WTC11 (cell line): ENCODE measurements at regions not wholly inside any gene's neighbourhood (a gene's known extent, or its start where the extent isn't known, plus 50 kb on each side); places are given as distances from the start of the nearest gene placed in this dataset.

Experiments used
- ATAC-seq: fragments of 200-7000 bp; cut with Tn5 transposase; 2 replicates; pipeline ENCODE4 v1.10.0; 2021; ENCODE audit warnings: mild to moderate bottlenecking, moderate library complexity
- CTCF ChIA-PET: fragments of 300-600 bp; sonication (Branson Sonifier 250); formaldehyde crosslinking; loops from one replicate; lab custom pipeline; 2021; ENCODE audit warnings: antibody characterized with exemption; lab: Charles Lee
- POLR2A ChIA-PET: fragments of 350-600 bp; sonication (Branson Sonifier 250); formaldehyde crosslinking; loops from one replicate; lab custom pipeline; 2021; ENCODE audit warnings: antibody characterized with exemption; lab: Charles Lee
- DNase-seq: peaks from one replicate; pipeline ENCODE4 v3.0.0; 2021; ENCODE audit warnings: low spot score
- H3K27ac Mint-ChIP-seq: 2 replicates; pipeline ENCODE4 v1.8.0; 2021; ENCODE audit warnings: mixed read lengths
- H3K27me3 Mint-ChIP-seq: 2 replicates; pipeline ENCODE4 v1.8.0; 2021; ENCODE audit warnings: low read depth, mild to moderate bottlenecking, moderate library complexity, mixed read lengths
- H3K36me3 Mint-ChIP-seq: 2 replicates; pipeline ENCODE4 v1.8.0; 2021; ENCODE audit warnings: mixed read lengths
- H3K4me1 Mint-ChIP-seq: 2 replicates; pipeline ENCODE4 v1.8.0; 2022; ENCODE audit warnings: mixed read lengths
- H3K4me3 Mint-ChIP-seq: 2 replicates; pipeline ENCODE4 v1.8.0; 2021; ENCODE audit warnings: mild to moderate bottlenecking, moderate library complexity, mixed read lengths
- H3K9me3 Mint-ChIP-seq: 2 replicates; pipeline ENCODE4 v1.8.0; 2021; ENCODE audit warnings: mixed read lengths
- ATF2 ChIP-seq: sonication (generic); formaldehyde crosslinking; IDR thresholded peaks from 2 replicates; pipeline ENCODE4 v1.8.1; 2022; ENCODE audit warnings: low read depth, missing genetic modification reagents, borderline replicate concordance
- CBFB ChIP-seq: sonication (generic); formaldehyde crosslinking; IDR thresholded peaks from 2 replicates; pipeline ENCODE4 v1.8.1; 2022; ENCODE audit warnings: mild to moderate bottlenecking, low read depth, missing genetic modification reagents
- EMX1 ChIP-seq: fragments of 250-450 bp; sonication (Bioruptor Pico); IDR thresholded peaks from 2 replicates; pipeline ENCODE4 v1.8.0; 2021; ENCODE audit warnings: mild to moderate bottlenecking
- ESRRA ChIP-seq: sonication (generic); formaldehyde crosslinking; IDR thresholded peaks from 2 replicates; pipeline ENCODE4 v1.8.1; 2022; ENCODE audit warnings: mild to moderate bottlenecking, missing genetic modification reagents, borderline replicate concordance
- GRHL2 ChIP-seq: fragments of 250-450 bp; sonication (Bioruptor Pico); IDR thresholded peaks from 2 replicates; pipeline ENCODE4 v1.8.0; 2022; ENCODE audit warnings: mild to moderate bottlenecking, moderate library complexity; ENCODE audit not compliant: insufficient replicate concordance, severe bottlenecking
- HMGA2 ChIP-seq: fragments of 250-450 bp; sonication (Bioruptor Pico); IDR thresholded peaks from 2 replicates; pipeline ENCODE4 v1.4.0; 2021; ENCODE audit warnings: mild to moderate bottlenecking, moderate library complexity
- MXD4 ChIP-seq: fragments of 250-450 bp; sonication (Bioruptor Pico); IDR thresholded peaks from 2 replicates; pipeline ENCODE4 v1.8.0; 2021; ENCODE audit warnings: mild to moderate bottlenecking, moderate library complexity, borderline replicate concordance
- NFYB ChIP-seq: sonication (generic); formaldehyde crosslinking; conservative IDR thresholded peaks from 2 replicates; pipeline ENCODE4 v1.8.0; 2022; ENCODE audit warnings: low read depth, missing genetic modification reagents
- OVOL2 ChIP-seq: fragments of 250-450 bp; sonication (Bioruptor Pico); IDR thresholded peaks from 2 replicates; pipeline ENCODE4 v1.9.0; 2021; ENCODE audit warnings: mild to moderate bottlenecking, borderline replicate concordance
- PRRX2 ChIP-seq: fragments of 250-450 bp; sonication (Bioruptor Pico); IDR thresholded peaks from 2 replicates; pipeline ENCODE4 v1.8.0; 2021; ENCODE audit warnings: mild to moderate bottlenecking
- RELA ChIP-seq: sonication (generic); formaldehyde crosslinking; IDR thresholded peaks from 2 replicates; pipeline ENCODE4 v1.8.1; 2022; ENCODE audit warnings: missing genetic modification reagents, mild to moderate bottlenecking, borderline replicate concordance
- SP1 ChIP-seq: sonication (generic); formaldehyde crosslinking; conservative IDR thresholded peaks from 2 replicates; pipeline ENCODE4 v1.8.1; 2022; ENCODE audit warnings: missing genetic modification reagents
- TP53 ChIP-seq: sonication (generic); formaldehyde crosslinking; IDR thresholded peaks from 2 replicates; pipeline ENCODE4 v1.8.1; 2023; ENCODE audit warnings: mild to moderate bottlenecking, missing genetic modification reagents
- ZBTB43 ChIP-seq: sonication (generic); formaldehyde crosslinking; IDR thresholded peaks from 2 replicates; pipeline ENCODE4 v1.8.1; 2023; ENCODE audit warnings: mild to moderate bottlenecking, missing genetic modification reagents
- ZMAT4 ChIP-seq: fragments of 250-450 bp; sonication (Bioruptor Pico); IDR thresholded peaks from 2 replicates; pipeline ENCODE4 v1.9.0; 2021; ENCODE audit warnings: mild to moderate bottlenecking
- ZNF232 ChIP-seq: sonication (generic); formaldehyde crosslinking; IDR thresholded peaks from 2 replicates; pipeline ENCODE4 v1.8.0; 2022; ENCODE audit warnings: mild to moderate bottlenecking, missing genetic modification reagents
- ZNF263 ChIP-seq: sonication (generic); formaldehyde crosslinking; IDR thresholded peaks from 2 replicates; pipeline ENCODE4 v1.8.1; 2022; ENCODE audit warnings: low read depth, mild to moderate bottlenecking, moderate library complexity, missing genetic modification reagents
- ZNF281 ChIP-seq: sonication (generic); formaldehyde crosslinking; IDR thresholded peaks from 2 replicates; pipeline ENCODE4 v1.8.0; 2023; ENCODE audit warnings: mild to moderate bottlenecking, missing genetic modification reagents
- TF ChIP-seq, protein P1 (sequence below): sonication (generic); formaldehyde crosslinking; IDR thresholded peaks from 2 replicates; pipeline ENCODE4 v1.8.1; 2023; ENCODE audit warnings: mild to moderate bottlenecking, missing genetic modification reagents, moderate library complexity
- TF ChIP-seq, protein P2 (sequence below): sonication (generic); formaldehyde crosslinking; conservative IDR thresholded peaks from 2 replicates; pipeline ENCODE4 v1.8.1; 2022; ENCODE audit warnings: mild to moderate bottlenecking, missing genetic modification reagents
- TF ChIP-seq, protein P3 (sequence below): fragments of 250-450 bp; sonication (Bioruptor Pico); IDR thresholded peaks from 2 replicates; pipeline ENCODE4 v2.1.2; 2022; ENCODE audit warnings: mild to moderate bottlenecking, moderate library complexity
- TF ChIP-seq, protein P4 (sequence below): sonication (generic); formaldehyde crosslinking; IDR thresholded peaks from 2 replicates; pipeline ENCODE4 v1.8.1; 2023; ENCODE audit warnings: mild to moderate bottlenecking, missing genetic modification reagents, moderate library complexity
- TF ChIP-seq, protein P5 (sequence below): sonication (generic); formaldehyde crosslinking; IDR thresholded peaks from 2 replicates; pipeline ENCODE4 v1.8.0; 2023; ENCODE audit warnings: missing genetic modification reagents
- TF ChIP-seq, protein P6 (sequence below): sonication (generic); formaldehyde crosslinking; IDR thresholded peaks from 2 replicates; pipeline ENCODE4 v1.8.1; 2022; ENCODE audit warnings: missing genetic modification reagents, borderline replicate concordance

GRCh38 chr4:130080872-130081451, 985.0 kb downstream of the C4orf33 start:
- ATAC-seq, result peak; percentile 52; the same call in 1 of the 2 replicates
- DNase-seq, result no peak
- H3K27me3 Mint-ChIP-seq, result no peaks in the 10 kb centered on the region
- ChIA-PET POLR2A (no interaction called here), CTCF (no interaction called here)
- H3K36me3 Mint-ChIP-seq, result no peaks in the 10 kb centered on the region
- no peaks in the 10 kb centered on the region for H3K9me3 Mint-ChIP-seq
- H3K4me3 Mint-ChIP-seq, result no peak overlapping the region
- peak overlapping the region; percentile 22; the same call in 1 of the 2 replicates for H3K27ac Mint-ChIP-seq
- peaks cover 15% of the 10 kb centered on the region; the same call in 1 of the 2 replicates for H3K4me1 Mint-ChIP-seq
- TF ChIP-seq GRHL2 (CRISPR knock-in tag) (no peak), ATF2 (CRISPR knock-in tag) (no peak), TP53 (no peak), ZNF281 (CRISPR knock-in tag) (no peak), CBFB (CRISPR knock-in tag) (no peak), ZMAT4 (no peak), MXD4 (CRISPR knock-in tag) (no peak), ZNF232 (CRISPR knock-in tag) (no peak), RELA (no peak), PRRX2 (CRISPR knock-in tag) (no peak), OVOL2 (no peak), EMX1 (no peak), SP1 (CRISPR knock-in tag) (no peak), HMGA2 (CRISPR knock-in tag) (no peak)
- TF ChIP-seq, protein P1, sequence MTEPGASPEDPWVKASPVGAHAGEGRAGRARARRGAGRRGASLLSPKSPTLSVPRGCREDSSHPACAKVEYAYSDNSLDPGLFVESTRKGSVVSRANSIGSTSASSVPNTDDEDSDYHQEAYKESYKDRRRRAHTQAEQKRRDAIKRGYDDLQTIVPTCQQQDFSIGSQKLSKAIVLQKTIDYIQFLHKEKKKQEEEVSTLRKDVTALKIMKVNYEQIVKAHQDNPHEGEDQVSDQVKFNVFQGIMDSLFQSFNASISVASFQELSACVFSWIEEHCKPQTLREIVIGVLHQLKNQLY, result no peak
- TF ChIP-seq, protein P2, sequence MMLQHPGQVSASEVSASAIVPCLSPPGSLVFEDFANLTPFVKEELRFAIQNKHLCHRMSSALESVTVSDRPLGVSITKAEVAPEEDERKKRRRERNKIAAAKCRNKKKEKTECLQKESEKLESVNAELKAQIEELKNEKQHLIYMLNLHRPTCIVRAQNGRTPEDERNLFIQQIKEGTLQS (CRISPR knock-in tag), result no peak
- TF ChIP-seq, protein P3, sequence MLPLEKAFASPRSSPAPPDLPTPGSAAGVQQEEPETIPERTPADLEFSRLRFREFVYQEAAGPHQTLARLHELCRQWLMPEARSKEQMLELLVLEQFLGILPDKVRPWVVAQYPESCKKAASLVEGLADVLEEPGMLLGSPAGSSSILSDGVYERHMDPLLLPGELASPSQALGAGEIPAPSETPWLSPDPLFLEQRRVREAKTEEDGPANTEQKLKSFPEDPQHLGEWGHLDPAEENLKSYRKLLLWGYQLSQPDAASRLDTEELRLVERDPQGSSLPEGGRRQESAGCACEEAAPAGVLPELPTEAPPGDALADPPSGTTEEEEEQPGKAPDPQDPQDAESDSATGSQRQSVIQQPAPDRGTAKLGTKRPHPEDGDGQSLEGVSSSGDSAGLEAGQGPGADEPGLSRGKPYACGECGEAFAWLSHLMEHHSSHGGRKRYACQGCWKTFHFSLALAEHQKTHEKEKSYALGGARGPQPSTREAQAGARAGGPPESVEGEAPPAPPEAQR, result no peak

DNA sequence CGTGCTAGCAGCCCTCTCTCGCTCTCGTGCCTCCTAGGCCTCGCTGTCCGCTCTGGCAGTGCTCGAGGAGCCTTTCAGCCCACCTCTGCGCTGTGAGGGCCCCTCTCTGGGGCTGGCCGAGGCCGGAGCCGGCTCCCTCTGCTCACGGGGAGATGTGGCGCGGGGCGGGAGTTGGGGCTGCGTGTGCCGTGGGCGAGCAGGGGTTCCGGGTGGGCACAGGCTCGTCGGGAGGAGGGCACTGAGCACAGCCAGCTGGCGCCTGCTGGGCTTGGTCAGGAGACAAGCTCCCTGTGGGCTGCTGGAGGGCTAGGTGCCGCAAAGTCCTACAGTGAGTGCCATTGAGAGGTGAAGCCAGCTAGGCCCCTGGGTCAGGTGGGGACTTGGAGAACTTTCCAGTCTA, 994.5 kb downstream of the C4orf33 start:
- ATAC-seq, result no peak
- Mint-ChIP-seq H3K9me3 (peaks cover 7% of the 10 kb centered on the region), H3K4me1 (0 out of 2 replicates have a peak, but pooled peaks cover 5% of the 10 kb centered on the region), H3K27me3 (no peaks in the 10 kb centered on the region), H3K36me3 (peaks cover 7% of the 10 kb centered on the region), H3K27ac (no peak overlapping the region), H3K4me3 (no peak overlapping the region)
- no peak for DNase-seq
- ChIA-PET CTCF (no interaction called here), POLR2A (no interaction called here)
- TF ChIP-seq, protein P4, sequence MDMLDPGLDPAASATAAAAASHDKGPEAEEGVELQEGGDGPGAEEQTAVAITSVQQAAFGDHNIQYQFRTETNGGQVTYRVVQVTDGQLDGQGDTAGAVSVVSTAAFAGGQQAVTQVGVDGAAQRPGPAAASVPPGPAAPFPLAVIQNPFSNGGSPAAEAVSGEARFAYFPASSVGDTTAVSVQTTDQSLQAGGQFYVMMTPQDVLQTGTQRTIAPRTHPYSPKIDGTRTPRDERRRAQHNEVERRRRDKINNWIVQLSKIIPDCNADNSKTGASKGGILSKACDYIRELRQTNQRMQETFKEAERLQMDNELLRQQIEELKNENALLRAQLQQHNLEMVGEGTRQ, result no peak
- TF ChIP-seq NFYB (no peak), ESRRA (CRISPR knock-in tag) (no peak), ZNF263 (no peak), ZBTB43 (no peak)
- TF ChIP-seq, protein P1, result no peak
- TF ChIP-seq, protein P5, sequence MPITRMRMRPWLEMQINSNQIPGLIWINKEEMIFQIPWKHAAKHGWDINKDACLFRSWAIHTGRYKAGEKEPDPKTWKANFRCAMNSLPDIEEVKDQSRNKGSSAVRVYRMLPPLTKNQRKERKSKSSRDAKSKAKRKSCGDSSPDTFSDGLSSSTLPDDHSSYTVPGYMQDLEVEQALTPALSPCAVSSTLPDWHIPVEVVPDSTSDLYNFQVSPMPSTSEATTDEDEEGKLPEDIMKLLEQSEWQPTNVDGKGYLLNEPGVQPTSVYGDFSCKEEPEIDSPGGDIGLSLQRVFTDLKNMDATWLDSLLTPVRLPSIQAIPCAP (CRISPR knock-in tag), result no peak
- TF ChIP-seq, protein P6, sequence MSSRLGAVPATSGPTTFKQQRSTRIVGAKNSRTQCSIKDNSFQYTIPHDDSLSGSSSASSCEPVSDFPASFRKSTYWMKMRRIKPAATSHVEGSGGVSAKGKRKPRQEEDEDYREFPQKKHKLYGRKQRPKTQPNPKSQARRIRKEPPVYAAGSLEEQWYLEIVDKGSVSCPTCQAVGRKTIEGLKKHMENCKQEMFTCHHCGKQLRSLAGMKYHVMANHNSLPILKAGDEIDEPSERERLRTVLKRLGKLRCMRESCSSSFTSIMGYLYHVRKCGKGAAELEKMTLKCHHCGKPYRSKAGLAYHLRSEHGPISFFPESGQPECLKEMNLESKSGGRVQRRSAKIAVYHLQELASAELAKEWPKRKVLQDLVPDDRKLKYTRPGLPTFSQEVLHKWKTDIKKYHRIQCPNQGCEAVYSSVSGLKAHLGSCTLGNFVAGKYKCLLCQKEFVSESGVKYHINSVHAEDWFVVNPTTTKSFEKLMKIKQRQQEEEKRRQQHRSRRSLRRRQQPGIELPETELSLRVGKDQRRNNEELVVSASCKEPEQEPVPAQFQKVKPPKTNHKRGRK (CRISPR knock-in tag), result no peak
